ENCODE measurements at regions not wholly inside any gene's neighbourhood (a gene's known extent, or its start where the extent isn't known, plus 50 kb on each side); places are given as distances from the start of the nearest gene placed in this dataset.

DNA sequence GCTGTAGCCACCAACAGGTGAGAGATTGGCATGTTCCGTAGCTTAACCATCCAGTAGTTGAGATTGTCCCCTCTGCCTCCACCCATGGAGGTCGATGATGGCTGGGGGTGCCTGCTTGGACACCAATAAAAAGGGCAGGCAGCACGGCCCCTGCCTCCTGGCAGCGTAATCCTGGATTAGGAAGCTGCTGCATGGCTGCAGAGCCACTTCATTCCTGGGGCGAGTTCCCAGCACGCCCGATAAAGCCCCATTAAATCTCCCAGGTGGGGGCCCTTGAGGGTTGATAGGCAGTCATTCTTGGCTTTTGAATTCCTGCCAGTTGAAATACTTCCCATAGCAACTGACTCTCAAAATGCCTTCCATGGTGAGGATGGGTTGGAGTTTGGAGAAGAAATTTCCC, 67.8 kb downstream of the PLXNA1 start:
- no peaks in the 10 kb centered on the region for H3K79me1 ChIP-seq (ENCODE audit: insufficient read depth, low read depth, low read length, poor library complexity, severe bottlenecking)
- no peak overlapping the region for H3K9ac ChIP-seq (ENCODE audit: extremely low read depth, insufficient read length, low read length)
- H2AK5ac ChIP-seq (ENCODE audit: insufficient read length, low read length) = no peak overlapping the region
- H3K4me1 ChIP-seq (ENCODE audit: insufficient read depth, low read length) = no peaks in the 10 kb centered on the region
- no peak overlapping the region for H2BK15ac ChIP-seq (ENCODE audit: low read depth, low read length)
- H3K14ac ChIP-seq (ENCODE audit: insufficient read depth, low read length) = no peak overlapping the region
- no peaks in the 10 kb centered on the region; the same call in 1 of the 2 replicates for H3K27me3 ChIP-seq (ENCODE audit: insufficient read depth, low read length)
- no peak overlapping the region for H4K8ac ChIP-seq (replicated peaks; ENCODE audit: insufficient read length, low read depth, low read length)
- H4K20me1 ChIP-seq (ENCODE audit: control insufficient read depth, insufficient read depth, insufficient read length) = no peaks in the 10 kb centered on the region
- no peak overlapping the region for H3K27ac ChIP-seq (ENCODE audit: insufficient read length, low read depth, low read length)
- no peak overlapping the region for H3K4ac ChIP-seq (ENCODE audit: low read depth, low read length)
- Mint-ChIP-seq H3K27ac (no peak overlapping the region), H3K9me3 (peaks cover 18 to 19% of the 10 kb centered on the region in 2 experiments), H3K4me1 (peaks cover 6 to 15% of the 10 kb centered on the region in 2 experiments; a peak in 3 of 4 replicates), H3K4me3 (no peak overlapping the region), H3K36me3 (ENCODE audit: insufficient read depth in 1 of 3, low read depth in 3 of 3) (peaks cover 0 to 25% (median 7%) of the 10 kb centered on the region in 3 experiments; a peak in 5 of 7 replicates), H3K27me3 (ENCODE audit: low read depth) (peaks cover 2% of the 10 kb centered on the region)
- H3K18ac ChIP-seq (ENCODE audit: insufficient read length, low read depth, low read length) = no peak overlapping the region
- H3K56ac ChIP-seq (ENCODE audit: insufficient read length, low read depth, low read length) = no peak overlapping the region
- no peak overlapping the region for H3K23ac ChIP-seq (ENCODE audit: insufficient read length, low read depth, low read length)
- no peak overlapping the region for H3T11ph ChIP-seq (ENCODE audit: low read length)
- H2BK12ac ChIP-seq (ENCODE audit: insufficient read length, low read depth, low read length) = no peak overlapping the region
- TF ChIP-seq, protein P1, sequence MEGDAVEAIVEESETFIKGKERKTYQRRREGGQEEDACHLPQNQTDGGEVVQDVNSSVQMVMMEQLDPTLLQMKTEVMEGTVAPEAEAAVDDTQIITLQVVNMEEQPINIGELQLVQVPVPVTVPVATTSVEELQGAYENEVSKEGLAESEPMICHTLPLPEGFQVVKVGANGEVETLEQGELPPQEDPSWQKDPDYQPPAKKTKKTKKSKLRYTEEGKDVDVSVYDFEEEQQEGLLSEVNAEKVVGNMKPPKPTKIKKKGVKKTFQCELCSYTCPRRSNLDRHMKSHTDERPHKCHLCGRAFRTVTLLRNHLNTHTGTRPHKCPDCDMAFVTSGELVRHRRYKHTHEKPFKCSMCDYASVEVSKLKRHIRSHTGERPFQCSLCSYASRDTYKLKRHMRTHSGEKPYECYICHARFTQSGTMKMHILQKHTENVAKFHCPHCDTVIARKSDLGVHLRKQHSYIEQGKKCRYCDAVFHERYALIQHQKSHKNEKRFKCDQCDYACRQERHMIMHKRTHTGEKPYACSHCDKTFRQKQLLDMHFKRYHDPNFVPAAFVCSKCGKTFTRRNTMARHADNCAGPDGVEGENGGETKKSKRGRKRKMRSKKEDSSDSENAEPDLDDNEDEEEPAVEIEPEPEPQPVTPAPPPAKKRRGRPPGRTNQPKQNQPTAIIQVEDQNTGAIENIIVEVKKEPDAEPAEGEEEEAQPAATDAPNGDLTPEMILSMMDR (conservative IDR thresholded peaks at IDR 0.05) = no peak
- no peak overlapping the region for H2BK120ac ChIP-seq (ENCODE audit: low read depth, low read length, poor library complexity, severe bottlenecking)
- H4K91ac ChIP-seq (ENCODE audit: insufficient read length, low read depth, low read length) = no peak overlapping the region
- no peaks in the 10 kb centered on the region for H3K79me2 ChIP-seq (ENCODE audit: insufficient read depth, low read length)
- no peak overlapping the region for H4K5ac ChIP-seq (ENCODE audit: insufficient read length, low read depth, low read length)
- DNase-seq = no peak
- H3K4me2 ChIP-seq (ENCODE audit: insufficient read depth, insufficient read length, low read length) = no peak overlapping the region
- no peak overlapping the region for H2BK5ac ChIP-seq (ENCODE audit: insufficient read length, low read length)
- H3K9me3 ChIP-seq (ENCODE audit: control insufficient read depth, low read depth, low read length) = no peaks in the 10 kb centered on the region
- no peaks in the 10 kb centered on the region for H3K23me2 ChIP-seq (ENCODE audit: insufficient read length, low read depth, low read length, poor library complexity, severe bottlenecking)
- no CpG with 5 or more reads among the region's 7 CpGs for WGBS (ENCODE audit: extremely low coverage, insufficient read length, low lambda C conversion rate)
- no peak overlapping the region for H2BK20ac ChIP-seq (ENCODE audit: low read depth, low read length, poor library complexity, severe bottlenecking)
- H2AFZ ChIP-seq (ENCODE audit: low read length) = no peak overlapping the region

Data from H9 (cell line).